Activated CD8-positive, alpha-beta memory T cell treated with anti-CD3 and anti-CD28 coated beads for 4 hours (primary cell): ENCODE measurements at regions not wholly inside any gene's neighbourhood (a gene's known extent, or its start where the extent isn't known, plus 50 kb on each side); places are given as distances from the start of the nearest gene placed in this dataset.
"Not testable (repeated sequence)": the region's sequence is repeated elsewhere in the genome, so short reads cannot be mapped to it uniquely, and the experiment has no call there.

Experiments
- DNase-seq, 2 donors: peaks; one replicate each; pipeline ENCODE4 v3.0.0-alpha.2; 2020; ENCODE audit warnings: low read depth in 2 of 2

- DNase-seq: no peak
Measured at GRCh38 chr1:232139444-232139843, 490.5 kb downstream of the SIPA1L2 start.

GRCh38 chr1:232138044-232138443 lies 491.9 kb downstream of the SIPA1L2 start:
- DNase-seq: no peak

GRCh38 chr1:232137066-232137465 lies 492.9 kb downstream of the SIPA1L2 start:
- no peak for DNase-seq

GRCh38 chr1:232136136-232136535 lies 493.8 kb downstream of the SIPA1L2 start:
- no peak for DNase-seq

DNA sequence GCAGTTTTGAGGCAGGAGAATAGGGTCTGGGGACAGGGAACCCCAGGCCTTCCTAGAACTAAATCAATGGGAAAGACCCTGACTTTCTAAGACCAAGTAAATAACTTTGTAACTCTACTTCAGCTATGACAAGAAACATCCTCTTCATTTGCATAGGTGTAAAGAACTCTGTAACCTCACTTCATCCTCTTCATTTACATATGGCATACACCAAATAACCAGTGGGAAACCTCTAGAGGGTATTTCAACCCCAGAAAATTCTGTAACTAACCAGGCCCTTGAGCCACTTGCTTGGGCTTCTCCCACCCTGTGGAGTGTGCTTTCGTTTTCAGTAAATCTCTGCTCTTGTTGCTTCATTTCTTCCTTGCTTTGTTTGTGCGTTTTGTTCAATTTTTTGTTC lies 495.6 kb downstream of the SIPA1L2 start:
- no peak for DNase-seq

DNA sequence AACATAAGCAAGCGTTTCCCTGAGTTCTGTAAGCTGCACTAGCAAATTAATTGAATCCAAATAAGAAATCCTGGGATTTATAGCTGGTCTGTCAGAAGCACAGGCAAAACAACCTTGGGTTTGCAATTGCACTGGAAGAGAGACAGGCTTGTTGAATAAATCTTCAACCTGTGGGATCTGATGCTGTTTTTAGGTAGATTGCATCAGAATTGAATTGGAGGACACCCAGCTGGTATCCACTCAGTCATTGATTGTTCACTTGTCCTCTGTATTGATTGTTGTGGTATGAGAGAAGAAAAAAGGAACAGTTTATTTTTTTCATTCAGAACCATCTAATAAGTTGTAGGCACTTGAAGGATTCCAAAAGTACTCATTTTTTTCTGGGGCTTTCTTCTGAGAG lies 497.4 kb downstream of the SIPA1L2 start:
- no peak for DNase-seq

DNA sequence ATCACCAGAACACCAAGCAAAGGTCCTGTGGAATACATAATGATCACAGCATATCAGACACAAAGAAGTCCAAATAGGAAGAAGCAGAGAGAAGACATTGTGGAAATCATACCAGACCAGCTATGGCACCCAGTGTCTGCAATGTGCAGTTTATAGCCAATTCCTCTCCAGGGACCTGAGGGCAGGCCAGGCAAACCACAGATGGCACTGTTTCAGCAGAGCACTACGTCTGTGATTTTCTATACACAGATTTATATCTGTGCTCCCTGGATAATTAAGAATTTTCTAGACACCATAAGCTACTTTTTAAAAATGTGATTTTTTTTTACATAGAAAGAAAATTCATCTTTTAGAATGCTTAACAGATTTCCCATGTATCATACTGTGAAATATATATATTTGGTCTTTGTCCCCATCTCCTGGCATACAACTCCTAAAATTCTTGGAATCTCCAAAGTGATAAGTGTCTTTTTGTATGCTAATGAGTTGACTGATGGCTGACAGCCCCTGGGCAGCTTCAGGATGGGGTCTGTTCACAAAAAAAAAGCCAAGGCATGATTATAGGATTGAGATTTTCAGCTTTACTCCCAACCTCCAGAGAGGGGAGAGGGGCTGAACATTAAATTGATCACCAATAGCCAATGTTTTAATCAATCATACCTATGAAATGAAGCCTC lies 498.1 kb downstream of the SIPA1L2 start:
- no peak for DNase-seq

- DNase-seq: no peak
Measured at GRCh38 chr1:232130815-232131480, 499.0 kb downstream of the SIPA1L2 start.

GRCh38 chr1:232127190-232127589 lies 500.6 kb downstream of the DISC1 start:
- no peak for DNase-seq

GRCh38 chr1:232123775-232124659 lies 497.4 kb downstream of the DISC1 start:
- no peak for DNase-seq

DNA sequence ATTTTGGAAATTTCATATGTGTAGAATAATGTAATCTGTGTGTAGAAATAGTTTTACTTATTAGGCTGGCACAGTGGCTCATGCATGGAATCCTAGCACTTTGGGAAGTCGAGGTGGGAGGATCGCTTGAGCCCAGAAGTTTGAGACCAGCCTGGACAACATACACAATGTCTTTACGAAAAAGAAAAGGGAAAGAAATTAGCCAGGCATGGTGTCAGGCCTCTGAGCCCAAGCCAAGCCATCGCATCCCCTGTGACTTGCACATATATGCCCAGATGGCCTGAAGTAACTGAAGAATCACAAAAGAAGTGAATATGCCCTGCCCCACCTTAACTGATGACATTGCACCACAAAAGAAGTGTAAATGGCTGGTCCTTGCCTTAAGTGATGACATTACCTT lies 491.3 kb downstream of the DISC1 start:
- not testable (repeated sequence) for DNase-seq

DNA sequence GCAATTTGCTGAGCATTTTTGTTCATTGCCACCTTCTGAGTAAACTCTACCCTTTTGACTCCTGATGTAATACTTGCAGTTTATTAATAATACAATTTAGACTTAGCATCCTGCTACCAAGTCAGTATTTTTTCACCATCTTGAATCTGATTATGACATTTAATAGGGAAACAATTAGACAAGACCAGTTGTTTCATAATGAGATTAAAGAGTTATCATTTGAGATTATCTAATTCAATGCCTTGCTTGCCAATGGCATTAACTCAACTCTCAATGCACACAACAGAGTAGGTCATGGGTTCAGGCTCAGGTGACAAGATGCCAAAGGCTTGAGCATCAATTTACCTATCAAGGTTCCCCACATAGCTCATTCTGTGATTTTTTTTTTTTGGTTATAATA lies 488.4 kb downstream of the DISC1 start:
- DNase-seq: no peak

DNA sequence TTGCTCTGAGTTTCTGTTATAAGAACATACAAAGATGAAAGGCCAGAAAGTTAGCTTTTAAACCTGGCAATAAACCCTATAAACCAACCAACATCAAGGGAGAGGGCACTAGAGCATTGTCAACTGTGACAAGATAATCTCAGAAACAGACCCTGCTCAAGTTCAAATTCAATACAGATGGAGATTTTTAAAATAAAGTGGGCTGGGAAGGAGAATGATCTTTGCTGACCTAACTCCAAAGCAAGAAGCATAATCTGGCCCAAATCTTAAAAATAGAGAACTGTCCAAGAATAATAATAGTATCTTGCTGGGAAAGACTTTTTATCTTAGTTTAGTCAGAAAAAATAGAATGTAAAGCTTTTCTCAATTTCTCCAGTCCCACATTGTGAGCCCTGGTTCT lies 485.5 kb downstream of the DISC1 start:
- DNase-seq: no peak

- DNase-seq: no peak
Measured at GRCh38 chr1:232111611-232112010, 485.0 kb downstream of the DISC1 start.

DNA sequence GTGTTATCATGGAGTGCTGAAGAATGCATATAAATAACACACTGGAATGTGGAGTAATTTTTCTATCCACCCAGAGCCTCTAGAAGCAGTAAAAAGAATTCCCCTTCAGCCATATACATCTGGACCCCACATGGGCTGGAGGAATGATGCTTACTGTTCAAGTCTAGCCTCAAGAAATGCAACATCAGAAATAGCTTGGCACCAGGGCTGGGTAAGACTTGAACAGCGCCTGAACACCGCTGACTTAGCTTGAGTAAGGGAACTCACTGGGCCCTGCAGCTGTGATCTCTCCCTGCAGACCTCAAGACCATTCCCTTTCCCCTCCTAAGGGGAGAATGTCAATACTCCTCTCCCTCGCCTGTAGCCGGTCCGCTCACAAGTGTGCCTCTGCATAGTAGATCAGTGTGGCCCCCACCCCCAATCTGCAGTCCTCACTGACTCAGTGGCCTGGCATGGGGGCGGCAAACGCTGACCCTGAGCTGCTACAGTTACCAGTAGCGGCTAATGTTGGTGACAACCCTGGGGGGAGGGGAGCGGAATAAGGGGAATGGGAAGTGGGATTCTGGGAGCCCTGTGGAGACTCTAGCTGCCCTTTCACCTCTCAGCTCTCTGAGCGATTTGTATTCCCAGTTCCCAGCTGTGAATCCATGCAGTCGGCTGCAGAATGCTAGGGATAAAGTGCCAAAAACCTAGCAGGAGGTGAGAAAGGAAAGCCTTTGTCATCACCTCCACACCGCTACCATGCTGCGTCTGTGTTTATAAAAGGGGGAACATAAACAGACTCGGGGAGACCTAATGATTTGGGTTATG lies 483.9 kb downstream of the DISC1 start:
- DNase-seq: no peak

- no peak for DNase-seq
Measured at GRCh38 chr1:232109391-232109790, 482.8 kb downstream of the DISC1 start.

- no peak for DNase-seq
Measured at GRCh38 chr1:232108598-232108997, 482.0 kb downstream of the DISC1 start.

GRCh38 chr1:232106415-232106814 lies 479.8 kb downstream of the DISC1 start:
- no peak for DNase-seq

DNA sequence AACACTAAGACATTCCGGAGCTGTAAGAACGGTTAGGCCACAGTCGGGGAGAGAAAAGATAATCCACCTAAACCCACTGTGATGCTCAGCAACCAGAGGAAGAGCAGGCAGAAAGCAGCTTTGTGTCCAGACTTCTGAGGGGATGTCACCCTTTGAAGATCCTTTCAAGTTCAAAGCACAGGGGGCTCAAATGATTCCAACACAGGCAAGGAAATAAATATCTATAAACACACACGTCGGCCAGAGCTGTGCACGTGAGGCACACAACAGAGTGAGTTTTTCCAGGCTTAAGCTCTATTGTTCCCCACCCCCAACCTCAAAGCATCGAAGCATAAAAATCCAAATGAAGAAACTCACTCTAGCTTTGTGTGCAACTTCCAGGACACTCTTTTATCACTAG lies 479.0 kb downstream of the DISC1 start:
- DNase-seq: no peak

DNA sequence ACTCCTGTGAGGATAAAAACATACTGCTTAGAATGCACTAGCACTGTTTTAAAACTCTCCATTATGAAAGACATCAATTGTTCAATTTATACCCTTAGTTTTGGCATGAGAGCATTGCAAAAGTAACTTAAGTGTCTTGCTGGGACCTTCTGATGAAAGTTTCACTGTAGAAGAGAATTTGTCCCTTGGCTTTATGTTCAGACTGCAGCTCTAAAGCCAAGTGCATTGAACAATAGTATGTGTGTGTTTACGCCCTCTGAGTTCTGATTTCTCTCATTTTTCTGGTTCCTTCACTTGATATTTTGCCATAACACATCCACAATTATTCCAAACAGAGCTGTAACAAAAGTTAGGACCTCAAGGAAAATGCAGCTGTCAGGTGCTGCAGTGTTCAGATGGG lies 474.6 kb downstream of the DISC1 start:
- no peak for DNase-seq

DNA sequence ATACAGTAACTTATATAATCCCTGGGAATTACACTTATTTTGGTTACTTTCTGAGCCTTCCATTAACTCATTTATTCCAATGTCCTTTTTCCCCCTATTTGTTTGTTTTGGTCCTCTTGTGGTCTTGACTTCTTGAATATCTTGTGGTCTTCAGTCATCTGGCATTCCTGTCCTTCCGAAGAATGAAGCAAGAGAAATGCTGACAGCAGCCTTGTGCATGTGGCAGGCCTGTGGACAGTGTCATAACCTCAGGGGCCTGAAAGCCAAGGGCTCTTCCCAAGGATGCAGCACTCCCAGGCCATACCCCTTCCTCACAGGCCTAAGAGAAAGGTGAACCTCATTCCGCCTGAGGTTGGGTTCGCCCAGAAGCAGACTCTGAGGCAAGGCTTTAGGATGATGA lies 470.2 kb downstream of the DISC1 start:
- no peak for DNase-seq
